PC-3 (cell line): ENCODE measurements at regions not wholly inside any gene's neighbourhood (a gene's known extent, or its start where the extent isn't known, plus 50 kb on each side); places are given as distances from the start of the nearest gene placed in this dataset.

ENCODE experiments used
- ATAC-seq: fragments of 200-7000 bp; cut with Tn5 transposase; 2 replicates; pipeline ENCODE4 v1.9.1; 2020; ENCODE audit warnings: mild to moderate bottlenecking, moderate library complexity
- BruUV-seq: library from RNA; stranded (reverse); fragments of 400-500 nt; replicated peaks from 2 replicates; lab custom pipeline; 2021; lab: Mats Ljungman, UMichigan
- CTCF ChIA-PET: fragments of 300-600 bp; sonication (Branson Sonifier 250); formaldehyde crosslinking; loops from one replicate; lab custom pipeline; 2022; ENCODE audit warnings: antibody characterized with exemption; lab: Charles Lee
- POLR2A ChIA-PET: fragments of 300-600 bp; sonication (Branson Sonifier 250); formaldehyde crosslinking; loops from one replicate; lab custom pipeline; 2022; ENCODE audit warnings: antibody characterized with exemption; ENCODE audit not compliant: unreplicated experiment; lab: Charles Lee
- DNase-seq: peaks from one replicate; pipeline ENCODE4 v3.0.0-alpha.2; 2015
- H2AFZ ChIP-seq: fragments of 300-600 bp; sonication (generic); 2 replicates; pipeline ENCODE4 v1.6.0; 2016; ENCODE audit warnings: antibody characterized with exemption, low read length
- H3F3A ChIP-seq: fragments of 300-600 bp; sonication (generic); one replicate; pipeline ENCODE4 v1.6.0; 2017; ENCODE audit warnings: antibody characterized with exemption, low read length, control low read depth, mild to moderate bottlenecking; ENCODE audit not compliant: unreplicated experiment
- H3K27ac ChIP-seq: fragments of 300-600 bp; sonication (generic); 2 replicates; pipeline ENCODE4 v1.5.1; 2016; ENCODE audit warnings: mild to moderate bottlenecking, low read length
- H3K27me3 ChIP-seq: fragments of 300-600 bp; sonication (generic); 2 replicates; pipeline ENCODE4 v1.6.1; 2016; ENCODE audit warnings: low read length, mixed read lengths
- H3K36me3 ChIP-seq: fragments of 300-600 bp; sonication (generic); 2 replicates; pipeline ENCODE4 v1.6.1; 2016; ENCODE audit warnings: low read depth, mixed run types, low read length, mixed read lengths
- H3K4me1 ChIP-seq: fragments of 300-600 bp; sonication (generic); 2 replicates; pipeline ENCODE4 v1.5.1; 2016; ENCODE audit warnings: low read length; ENCODE audit not compliant: insufficient read depth
- H3K4me2 ChIP-seq: fragments of 300-600 bp; sonication (generic); 2 replicates; pipeline ENCODE4 v1.6.0; 2016; ENCODE audit warnings: low read length
- H3K4me3 ChIP-seq: fragments of 300-600 bp; sonication (generic); 2 replicates; pipeline ENCODE4 v1.5.1; 2016; ENCODE audit warnings: mild to moderate bottlenecking, low read length, mixed read lengths
- H3K79me2 ChIP-seq: fragments of 300-600 bp; sonication (generic); 2 replicates; pipeline ENCODE4 v1.6.1; 2017; ENCODE audit warnings: low read length, mixed read lengths
- H3K9ac ChIP-seq: fragments of 300-600 bp; sonication (generic); 2 replicates; pipeline ENCODE4 v1.6.0; 2016; ENCODE audit warnings: mild to moderate bottlenecking, low read length
- H3K9me2 ChIP-seq: fragments of 300-600 bp; sonication (generic); replicated peaks from 2 replicates; pipeline ENCODE4 v1.6.1; 2016; ENCODE audit warnings: mixed run types, low read length, mixed read lengths
- H3K9me3 ChIP-seq: fragments of 300-600 bp; sonication (generic); 2 replicates; pipeline ENCODE4 v1.6.1; 2016; ENCODE audit warnings: low read length, mixed read lengths
- H4K20me1 ChIP-seq: fragments of 300-600 bp; sonication (generic); 2 replicates; pipeline ENCODE4 v1.6.1; 2016; ENCODE audit warnings: low read length, mixed read lengths
- CTCF ChIP-seq: fragments of 300-600 bp; sonication (generic); conservative IDR thresholded peaks from 2 replicates; pipeline ENCODE4 v1.5.1; 2017; ENCODE audit warnings: antibody characterized with exemption, low read depth, mild to moderate bottlenecking, low read length
- EZH2 ChIP-seq: fragments of 300-600 bp; sonication (generic); IDR thresholded peaks from one replicate; pipeline ENCODE4 v1.6.1; 2017; ENCODE audit warnings: antibody characterized with exemption, mild to moderate bottlenecking, low read length; ENCODE audit not compliant: unreplicated experiment
- EZH2phosphoT487 ChIP-seq: fragments of 300-600 bp; sonication (generic); IDR thresholded peaks from 2 replicates; pipeline ENCODE4 v1.6.1; 2018; ENCODE audit warnings: mild to moderate bottlenecking, antibody characterized with exemption, low read length, borderline replicate concordance
- intact Hi-C: fragments of 100-400 bp; cut with micrococcal nuclease; formaldehyde crosslinking; loops from 2 replicates; pipeline ENCODE4 v1.9.0; 2023

GRCh38 chr2:187263675-187264560 lies 184.1 kb downstream of the CALCRL start:
- Histone ChIP-seq H3K27me3 (peaks cover 18% of the 10 kb centered on the region; the same call in 1 of the 2 replicates), H3K27ac (no peak overlapping the region), H3K4me3 (no peak overlapping the region), H3K9ac (no peak overlapping the region), H3K79me2 (no peaks in the 10 kb centered on the region), H3K9me2 (no peaks in the 10 kb centered on the region), H4K20me1 (no peaks in the 10 kb centered on the region), H2AFZ (no peak overlapping the region), H3K4me2 (no peak overlapping the region), H3K4me1 (no peaks in the 10 kb centered on the region), H3K9me3 (no peaks in the 10 kb centered on the region), H3F3A (no peaks in the 10 kb centered on the region), H3K36me3 (no peaks in the 10 kb centered on the region)
- no peak for DNase-seq
- ChIA-PET POLR2A (interaction anchor here (0.6 kb wide), 1 partner anchor 95 kb away, joined by 3 read pairs; no protein-coding TSS in a partner anchor), CTCF (no interaction called here)
- no TSS peak for BruUV-seq
- TF ChIP-seq EZH2 (no peak), EZH2phosphoT487 (no peak), CTCF (no peak)
- no peak for ATAC-seq
- intact Hi-C loops = no loop called here

GRCh38 chr2:187261705-187262104 lies 186.3 kb downstream of the CALCRL start:
- Histone ChIP-seq H3K4me2 (no peak overlapping the region), H3K27me3 (peaks cover 18% of the 10 kb centered on the region; the same call in 1 of the 2 replicates), H4K20me1 (0 out of 2 replicates have a peak, but pooled peaks cover 3% of the 10 kb centered on the region), H3K79me2 (no peaks in the 10 kb centered on the region), H3K9me2 (no peaks in the 10 kb centered on the region), H3K27ac (no peak overlapping the region), H3F3A (no peaks in the 10 kb centered on the region), H3K4me3 (no peak overlapping the region), H3K36me3 (no peaks in the 10 kb centered on the region), H3K9me3 (no peaks in the 10 kb centered on the region), H3K4me1 (no peaks in the 10 kb centered on the region), H2AFZ (no peak overlapping the region), H3K9ac (no peak overlapping the region)
- ChIA-PET CTCF (no interaction called here), POLR2A (no interaction called here)
- intact Hi-C loops = no loop called here
- no peak for TF ChIP-seq CTCF
- TF ChIP-seq EZH2phosphoT487 = no peak
- no peak for TF ChIP-seq EZH2
- BruUV-seq = no TSS peak
- no peak for ATAC-seq
- DNase-seq = no peak

GRCh38 chr2:187252063-187252462 lies 196.0 kb downstream of the CALCRL start:
- Histone ChIP-seq H3K4me2 (no peak overlapping the region), H3K27me3 (0 out of 2 replicates have a peak, but pooled peaks cover 3% of the 10 kb centered on the region), H3K9me3 (no peaks in the 10 kb centered on the region), H3K36me3 (no peaks in the 10 kb centered on the region), H2AFZ (no peak overlapping the region), H3K4me1 (no peaks in the 10 kb centered on the region), H3K9ac (no peak overlapping the region), H3K27ac (no peak overlapping the region), H4K20me1 (0 out of 2 replicates have a peak, but pooled peaks cover 3% of the 10 kb centered on the region), H3F3A (no peaks in the 10 kb centered on the region), H3K9me2 (no peaks in the 10 kb centered on the region), H3K4me3 (no peak overlapping the region), H3K79me2 (no peaks in the 10 kb centered on the region)
- POLR2A ChIA-PET = no interaction called here
- BruUV-seq = no TSS peak
- ATAC-seq (no peak), DNase-seq (no peak)
- CTCF ChIA-PET = no interaction called here
- no peak for TF ChIP-seq EZH2
- TF ChIP-seq EZH2phosphoT487 = no peak
- no peak for TF ChIP-seq CTCF
- intact Hi-C loops = no loop called here
